ENCODE measurements at regions not wholly inside any gene's neighbourhood (a gene's known extent, or its start where the extent isn't known, plus 50 kb on each side); places are given as distances from the start of the nearest gene placed in this dataset.

- TF ChIP-seq CTCF (IDR thresholded peaks at IDR 0.05), result no peak
- TF ChIP-seq EP300 (IDR thresholded peaks at IDR 0.05), result no peak
- TF ChIP-seq POLR2A (IDR thresholded peaks at IDR 0.05), result no peak
- TF ChIP-seq POLR2AphosphoS5 (IDR thresholded peaks at IDR 0.05), result no peak
Measured at GRCh38 chrX:122914256-122914655, 269.8 kb upstream of the GRIA3 start.
